ENCODE measurements at regions not wholly inside any gene's neighbourhood (a gene's known extent, or its start where the extent isn't known, plus 50 kb on each side); places are given as distances from the start of the nearest gene placed in this dataset.

- TF ChIP-seq CTCF (IDR thresholded peaks at IDR 0.05; ENCODE audit: low read depth, low read length), result no peak
- H3K4me3 ChIP-seq (ENCODE audit: low read depth, low read length), result no peak overlapping the region
Observed at GRCh38 chr21:43354026-43354420, 72.9 kb downstream of the SIK1 start.

- no peak overlapping the region for H3K4me3 ChIP-seq (ENCODE audit: low read depth, low read length)
- TF ChIP-seq CTCF (IDR thresholded peaks at IDR 0.05; ENCODE audit: low read depth, low read length), result no peak
Observed at GRCh38 chr21:43353282-43354025, 73.5 kb downstream of the SIK1 start.

- TF ChIP-seq CTCF (IDR thresholded peaks at IDR 0.05; ENCODE audit: low read depth, low read length), result no peak
- no peak overlapping the region for H3K4me3 ChIP-seq (ENCODE audit: low read depth, low read length)
Observed at GRCh38 chr21:43352568-43353281, 74.2 kb downstream of the SIK1 start.

- no peak for TF ChIP-seq CTCF (IDR thresholded peaks at IDR 0.05; ENCODE audit: low read depth, low read length)
- no peak overlapping the region for H3K4me3 ChIP-seq (ENCODE audit: low read depth, low read length)
Observed at GRCh38 chr21:43352154-43352537, 74.8 kb downstream of the SIK1 start.

GRCh38 chr21:43351501-43352153, 75.3 kb downstream of the SIK1 start:
- no peak for TF ChIP-seq CTCF (IDR thresholded peaks at IDR 0.05; ENCODE audit: low read depth, low read length)
- H3K4me3 ChIP-seq (ENCODE audit: low read depth, low read length), result no peak overlapping the region

- no peak overlapping the region for H3K4me3 ChIP-seq (ENCODE audit: low read depth, low read length)
- TF ChIP-seq CTCF (IDR thresholded peaks at IDR 0.05; ENCODE audit: low read depth, low read length), result no peak
Observed at GRCh38 chr21:43349644-43350043, 77.3 kb downstream of the SIK1 start.

GRCh38 chr21:43348801-43349261, 78.1 kb downstream of the SIK1 start:
- H3K4me3 ChIP-seq (ENCODE audit: low read depth, low read length), result no peak overlapping the region
- TF ChIP-seq CTCF (IDR thresholded peaks at IDR 0.05; ENCODE audit: low read depth, low read length), result no peak

Data from WI38 (cell line).